ENCODE measurements at regions not wholly inside any gene's neighbourhood (a gene's known extent, or its start where the extent isn't known, plus 50 kb on each side); places are given as distances from the start of the nearest gene placed in this dataset.

GRCh38 chr1:59064592-59064991 is 232.3 kb upstream of the FGGY start:
- no peak for DNase-seq

- DNase-seq, result no peak
Measured at GRCh38 chr1:59066236-59066635, 230.7 kb upstream of the FGGY start.

GRCh38 chr1:59070610-59071009 is 226.3 kb upstream of the FGGY start:
- DNase-seq, result peak; percentile 35

GRCh38 chr1:59071289-59071688 is 225.6 kb upstream of the FGGY start:
- peak; percentile 46 for DNase-seq

GRCh38 chr1:59071876-59072582 is 224.9 kb upstream of the FGGY start:
- DNase-seq, result peak; percentile 57

GRCh38 chr1:59072583-59072947 is 224.3 kb upstream of the FGGY start:
- DNase-seq, result peak; percentile 28

- no peak for DNase-seq
Measured at GRCh38 chr1:59074598-59074997, 222.3 kb upstream of the FGGY start.

- no peak for DNase-seq
Measured at GRCh38 chr1:59075021-59075420, 221.9 kb upstream of the FGGY start.

GRCh38 chr1:59076612-59077011 is 220.3 kb upstream of the FGGY start:
- no peak for DNase-seq

GRCh38 chr1:59077466-59078069 is 219.3 kb upstream of the FGGY start:
- DNase-seq, result no peak

GRCh38 chr1:59078070-59078800 is 218.7 kb upstream of the FGGY start:
- DNase-seq, result peak; percentile 74

- DNase-seq, result no peak
Measured at GRCh38 chr1:59078866-59079265, 218.0 kb upstream of the FGGY start.

- peak; percentile 70 for DNase-seq
Measured at GRCh38 chr1:59079434-59080140, 217.3 kb upstream of the FGGY start.

- DNase-seq, result no peak
Measured at GRCh38 chr1:59081181-59081580, 215.7 kb upstream of the FGGY start.

GRCh38 chr1:59081795-59082194 is 215.1 kb upstream of the FGGY start:
- no peak for DNase-seq

- DNase-seq, result no peak
Measured at GRCh38 chr1:59083946-59084865, 212.7 kb upstream of the FGGY start.

GRCh38 chr1:59085101-59085500 is 211.8 kb upstream of the FGGY start:
- no peak for DNase-seq

- DNase-seq, result peak; percentile 41
Measured at GRCh38 chr1:59089036-59089798, 207.7 kb upstream of the FGGY start.

- DNase-seq, result no peak
Measured at GRCh38 chr1:59089922-59090457, 206.9 kb upstream of the FGGY start.

GRCh38 chr1:59092126-59092525 is 204.8 kb upstream of the FGGY start:
- no peak for DNase-seq

- peak; percentile 82 for DNase-seq
Measured at GRCh38 chr1:59094001-59094400, 202.9 kb upstream of the FGGY start.
